ENCODE measurements at regions not wholly inside any gene's neighbourhood (a gene's known extent, or its start where the extent isn't known, plus 50 kb on each side); places are given as distances from the start of the nearest gene placed in this dataset.

DNA sequence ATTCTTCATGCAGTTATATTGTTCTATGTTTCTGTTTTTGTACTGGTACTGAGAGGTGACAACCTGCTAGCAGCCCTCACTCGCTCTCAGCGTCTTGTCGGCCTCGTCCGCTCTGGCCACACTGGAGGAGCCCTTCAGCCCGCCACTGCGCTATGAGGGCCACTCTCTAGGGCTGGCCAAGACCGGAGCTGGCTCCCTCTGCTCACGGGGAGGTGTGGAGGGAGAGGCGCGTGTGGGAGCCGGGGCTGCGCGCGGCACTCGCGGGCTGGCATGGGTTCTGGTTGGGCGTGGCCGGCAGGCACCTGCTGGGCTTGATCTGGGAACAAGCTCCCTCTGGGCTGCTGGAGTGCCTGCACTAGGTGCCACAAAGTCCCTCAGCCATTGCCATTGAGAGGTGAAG is 1323.8 kb upstream of the EYS start:
- TF ChIP-seq FOS (IDR thresholded peaks at IDR 0.05; ENCODE audit: borderline replicate concordance, extremely low read depth, insufficient read length), result no peak
- TF ChIP-seq ZNF622 (IDR thresholded peaks at IDR 0.05), result no peak
- TF ChIP-seq, protein P1, sequence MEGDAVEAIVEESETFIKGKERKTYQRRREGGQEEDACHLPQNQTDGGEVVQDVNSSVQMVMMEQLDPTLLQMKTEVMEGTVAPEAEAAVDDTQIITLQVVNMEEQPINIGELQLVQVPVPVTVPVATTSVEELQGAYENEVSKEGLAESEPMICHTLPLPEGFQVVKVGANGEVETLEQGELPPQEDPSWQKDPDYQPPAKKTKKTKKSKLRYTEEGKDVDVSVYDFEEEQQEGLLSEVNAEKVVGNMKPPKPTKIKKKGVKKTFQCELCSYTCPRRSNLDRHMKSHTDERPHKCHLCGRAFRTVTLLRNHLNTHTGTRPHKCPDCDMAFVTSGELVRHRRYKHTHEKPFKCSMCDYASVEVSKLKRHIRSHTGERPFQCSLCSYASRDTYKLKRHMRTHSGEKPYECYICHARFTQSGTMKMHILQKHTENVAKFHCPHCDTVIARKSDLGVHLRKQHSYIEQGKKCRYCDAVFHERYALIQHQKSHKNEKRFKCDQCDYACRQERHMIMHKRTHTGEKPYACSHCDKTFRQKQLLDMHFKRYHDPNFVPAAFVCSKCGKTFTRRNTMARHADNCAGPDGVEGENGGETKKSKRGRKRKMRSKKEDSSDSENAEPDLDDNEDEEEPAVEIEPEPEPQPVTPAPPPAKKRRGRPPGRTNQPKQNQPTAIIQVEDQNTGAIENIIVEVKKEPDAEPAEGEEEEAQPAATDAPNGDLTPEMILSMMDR (IDR thresholded peaks at IDR 0.05 in 2 of 3, conservative IDR thresholded peaks at IDR 0.05 in 1 of 3; ENCODE audit: control insufficient read depth in 2 of 3, extremely low read depth in 1 of 3, insufficient read depth in 1 of 3, low read depth in 3 of 3, low read length in 3 of 3), result no peak
- TF ChIP-seq, protein P2, sequence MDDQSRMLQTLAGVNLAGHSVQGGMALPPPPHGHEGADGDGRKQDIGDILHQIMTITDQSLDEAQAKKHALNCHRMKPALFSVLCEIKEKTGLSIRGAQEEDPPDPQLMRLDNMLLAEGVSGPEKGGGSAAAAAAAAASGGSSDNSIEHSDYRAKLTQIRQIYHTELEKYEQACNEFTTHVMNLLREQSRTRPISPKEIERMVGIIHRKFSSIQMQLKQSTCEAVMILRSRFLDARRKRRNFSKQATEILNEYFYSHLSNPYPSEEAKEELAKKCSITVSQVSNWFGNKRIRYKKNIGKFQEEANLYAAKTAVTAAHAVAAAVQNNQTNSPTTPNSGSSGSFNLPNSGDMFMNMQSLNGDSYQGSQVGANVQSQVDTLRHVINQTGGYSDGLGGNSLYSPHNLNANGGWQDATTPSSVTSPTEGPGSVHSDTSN (IDR thresholded peaks at IDR 0.05; ENCODE audit: insufficient replicate concordance, low read depth, low read length), result no peak
- TF ChIP-seq CREB1 (IDR thresholded peaks at IDR 0.05; ENCODE audit: low read depth), result no peak
